ENCODE measurements at regions not wholly inside any gene's neighbourhood (a gene's known extent, or its start where the extent isn't known, plus 50 kb on each side); places are given as distances from the start of the nearest gene placed in this dataset.

GRCh38 chr7:52791176-52791700, 244.2 kb upstream of the POM121L12 start:
- TF ChIP-seq CTCF (IDR thresholded peaks at IDR 0.05) (no peak), POLR2A (IDR thresholded peaks at IDR 0.05) (no peak)

Data from lower leg skin (tissue), 3 donors.